ENCODE measurements at regions not wholly inside any gene's neighbourhood (a gene's known extent, or its start where the extent isn't known, plus 50 kb on each side); places are given as distances from the start of the nearest gene placed in this dataset.

- CTCF ChIA-PET (ENCODE audit: partially characterized antibody), result no interaction called here
- POLR2A ChIA-PET (ENCODE audit: partially characterized antibody), result no interaction called here
- Histone ChIP-seq H3K4me2 (ENCODE audit: insufficient read depth in 1 of 2, low read depth in 2 of 2, low read length in 2 of 2) (no peak overlapping the region), H2BK120ac (replicated peaks; ENCODE audit: low read depth, low read length) (no peak overlapping the region), H3K36me3 (ENCODE audit: control insufficient read depth in 2 of 4, insufficient read depth in 4 of 4, low read length in 3 of 4) (no peaks in the 10 kb centered on the region), H3K4ac (replicated peaks; ENCODE audit: insufficient read length, low read depth, low read length) (no peak overlapping the region), H2AFZ (ENCODE audit: low read length) (no peak overlapping the region), H3K4me1 (replicated peaks in 1 of 4; ENCODE audit: control insufficient read depth in 3 of 4, insufficient read depth in 4 of 4, low read length in 3 of 4) (no peaks in the 10 kb centered on the region), H3K79me2 (ENCODE audit: control insufficient read depth in 1 of 2, insufficient read depth in 2 of 2, low read length in 2 of 2) (no peaks in the 10 kb centered on the region), H3K23ac (ENCODE audit: insufficient read length) (no peak overlapping the region), H4K5ac (ENCODE audit: insufficient read length, low read depth, low read length) (no peak overlapping the region), H2BK15ac (ENCODE audit: low read length) (no peak overlapping the region), H3K4me3 (ENCODE audit: extremely low read depth in 1 of 4, insufficient read depth in 2 of 4, low read depth in 3 of 4, low read length in 4 of 4) (no peak overlapping the region), H4K8ac (ENCODE audit: extremely low read depth, insufficient read depth, low read length) (no peak overlapping the region), H3K27me3 (replicated peaks in 1 of 4; ENCODE audit: control insufficient read depth in 3 of 4, extremely low read depth in 1 of 4, insufficient read depth in 3 of 4, low read length in 3 of 4) (peaks cover 0 to 2% (median 0%) of the 10 kb centered on the region in 4 experiments; a peak in 2 of 7 replicates), H3K56ac (replicated peaks; ENCODE audit: insufficient read length, low read depth, low read length) (no peak overlapping the region), H2BK20ac (ENCODE audit: low read length) (no peak overlapping the region), H3K14ac (ENCODE audit: insufficient read length) (no peak overlapping the region), H4K20me1 (replicated peaks in 1 of 2; ENCODE audit: control insufficient read depth in 1 of 2, insufficient read depth in 2 of 2, low read length in 2 of 2) (no peaks in the 10 kb centered on the region), H2BK12ac (ENCODE audit: low read depth, low read length) (no peak overlapping the region), H2AK5ac (ENCODE audit: low read depth, low read length) (no peak overlapping the region), H3K27ac (ENCODE audit: low read depth, low read length) (no peak overlapping the region), H3K9ac (replicated peaks in 1 of 4; ENCODE audit: extremely low read depth in 1 of 4, low read depth in 3 of 4, low read length in 3 of 4) (no peak overlapping the region), H2BK5ac (ENCODE audit: low read depth, low read length) (no peak overlapping the region), H3K23me2 (ENCODE audit: low read depth, low read length) (no peaks in the 10 kb centered on the region), H3K9me3 (ENCODE audit: insufficient read depth in 2 of 2, low read depth in 1 of 2, low read length in 1 of 2) (no peaks in the 10 kb centered on the region), H3K18ac (ENCODE audit: extremely low read depth, low read length) (no peak overlapping the region), H4K91ac (replicated peaks; ENCODE audit: insufficient read length, low read length) (no peak overlapping the region), H3K79me1 (ENCODE audit: low read depth, low read length) (no peaks in the 10 kb centered on the region)
- DNase-seq (ENCODE audit: low read depth in 1 of 2, low spot score in 2 of 2), result no peak
- TF ChIP-seq MAX (IDR thresholded peaks at IDR 0.05), result no peak
- no peak for TF ChIP-seq SUZ12 (IDR thresholded peaks at IDR 0.05; ENCODE audit: low read length)
- no peak for TF ChIP-seq NRF1 (IDR thresholded peaks at IDR 0.05; ENCODE audit: low read depth, low read length)
- no peak for TF ChIP-seq POLR2A (IDR thresholded peaks at IDR 0.05; ENCODE audit: control extremely low read depth in 1 of 2, low read depth in 2 of 2, low read length in 2 of 2)
- no peak for TF ChIP-seq BRCA1 (IDR thresholded peaks at IDR 0.05; ENCODE audit: low read depth, low read length)
- TF ChIP-seq TEAD4 (IDR thresholded peaks at IDR 0.05; ENCODE audit: low read depth, low read length), result no peak
- FAIRE-seq, result no peak
- WGBS, 2 experiments (ENCODE audit: extremely low coverage in 1 of 2, insufficient coverage in 1 of 2, insufficient read length in 1 of 2, insufficient replicate concordance in 2 of 2, low coverage in 1 of 2, low lambda C conversion rate in 2 of 2, missing lambda C conversion rate in 1 of 2), result 96% methylated on average over 8 of the region's 8 CpGs; no CpG with 5 or more reads in 1 of the 2 experiments
These were observed 287.7 kb upstream of the NR2F2 start for GRCh38 chr15:96042734-96043224.

All from H1 (cell line).